ENCODE measurements at regions not wholly inside any gene's neighbourhood (a gene's known extent, or its start where the extent isn't known, plus 50 kb on each side); places are given as distances from the start of the nearest gene placed in this dataset.

- Histone ChIP-seq H3K9me3 (ENCODE audit: insufficient read depth in 2 of 2, low read depth in 1 of 2, low read length in 1 of 2) (no peaks in the 10 kb centered on the region), H3K14ac (ENCODE audit: insufficient read length) (no peak overlapping the region), H3K23me2 (ENCODE audit: low read depth, low read length) (no peaks in the 10 kb centered on the region), H3K27me3 (replicated peaks in 1 of 4; ENCODE audit: control insufficient read depth in 3 of 4, extremely low read depth in 1 of 4, insufficient read depth in 3 of 4, low read length in 3 of 4) (no peaks in the 10 kb centered on the region), H2BK20ac (ENCODE audit: low read length) (no peak overlapping the region), H3K4me1 (replicated peaks in 1 of 4; ENCODE audit: control insufficient read depth in 3 of 4, insufficient read depth in 4 of 4, low read length in 3 of 4) (peaks cover 0 to 2% (median 0%) of the 10 kb centered on the region in 4 experiments; a peak in 2 of 7 replicates), H2AFZ (ENCODE audit: low read length) (no peak overlapping the region), H3K79me2 (ENCODE audit: control insufficient read depth in 1 of 2, insufficient read depth in 2 of 2, low read length in 2 of 2) (no peaks in the 10 kb centered on the region), H3K36me3 (ENCODE audit: control insufficient read depth in 2 of 4, insufficient read depth in 4 of 4, low read length in 3 of 4) (no peaks in the 10 kb centered on the region), H4K8ac (ENCODE audit: extremely low read depth, insufficient read depth, low read length) (no peak overlapping the region), H3K79me1 (ENCODE audit: low read depth, low read length) (no peaks in the 10 kb centered on the region), H4K5ac (ENCODE audit: insufficient read length, low read depth, low read length) (no peak overlapping the region), H2BK12ac (ENCODE audit: low read depth, low read length) (no peak overlapping the region), H2BK120ac (replicated peaks; ENCODE audit: low read depth, low read length) (no peak overlapping the region), H3K4me3 (ENCODE audit: extremely low read depth in 1 of 4, insufficient read depth in 2 of 4, low read depth in 3 of 4, low read length in 4 of 4) (no peak overlapping the region), H3K9ac (replicated peaks in 1 of 4; ENCODE audit: extremely low read depth in 1 of 4, low read depth in 3 of 4, low read length in 3 of 4) (no peak overlapping the region), H2AK5ac (ENCODE audit: low read depth, low read length) (no peak overlapping the region), H3K56ac (replicated peaks; ENCODE audit: insufficient read length, low read depth, low read length) (no peak overlapping the region), H2BK15ac (ENCODE audit: low read length) (no peak overlapping the region), H3K4me2 (ENCODE audit: insufficient read depth in 1 of 2, low read depth in 2 of 2, low read length in 2 of 2) (no peak overlapping the region), H3K18ac (ENCODE audit: extremely low read depth, low read length) (no peak overlapping the region), H4K20me1 (replicated peaks in 1 of 2; ENCODE audit: control insufficient read depth in 1 of 2, insufficient read depth in 2 of 2, low read length in 2 of 2) (no peaks in the 10 kb centered on the region), H2BK5ac (ENCODE audit: low read depth, low read length) (no peak overlapping the region), H3K4ac (replicated peaks; ENCODE audit: insufficient read length, low read depth, low read length) (no peak overlapping the region), H3K23ac (ENCODE audit: insufficient read length) (no peak overlapping the region), H3K27ac (ENCODE audit: low read depth, low read length) (no peak overlapping the region), H4K91ac (replicated peaks; ENCODE audit: insufficient read length, low read length) (no peak overlapping the region)
- no peak for FAIRE-seq
- POLR2A ChIA-PET (ENCODE audit: partially characterized antibody), result no interaction called here
- DNase-seq (ENCODE audit: low read depth in 1 of 2, low spot score in 2 of 2), result no peak
- 80% methylated on average over 1 of the region's 1 CpG; no CpG with 5 or more reads in 1 of the 2 experiments for WGBS, 2 experiments (ENCODE audit: extremely low coverage in 1 of 2, insufficient coverage in 1 of 2, insufficient read length in 1 of 2, insufficient replicate concordance in 2 of 2, low coverage in 1 of 2, low lambda C conversion rate in 2 of 2, missing lambda C conversion rate in 1 of 2)
- CTCF ChIA-PET (ENCODE audit: partially characterized antibody), result no interaction called here
- TF ChIP-seq PHF8 (conservative IDR thresholded peaks at IDR 0.05; ENCODE audit: low read depth, low read length), result no peak
- TF ChIP-seq SP2 (IDR thresholded peaks at IDR 0.05; ENCODE audit: low read length), result no peak
- no peak for TF ChIP-seq KDM5A (IDR thresholded peaks at IDR 0.05; ENCODE audit: low read length)
- TF ChIP-seq SUZ12 (IDR thresholded peaks at IDR 0.05; ENCODE audit: low read length), result no peak
- TF ChIP-seq SIRT6 (IDR thresholded peaks at IDR 0.05; ENCODE audit: low read length), result no peak
- no peak for TF ChIP-seq BRCA1 (IDR thresholded peaks at IDR 0.05; ENCODE audit: low read depth, low read length)
- TF ChIP-seq E2F6 (IDR thresholded peaks at IDR 0.05), result no peak
- TF ChIP-seq EZH2 (IDR thresholded peaks at IDR 0.05; ENCODE audit: low read depth, low read length, severe bottlenecking), result no peak
- no peak for TF ChIP-seq YY1 (IDR thresholded peaks at IDR 0.05; ENCODE audit: low read depth, low read length)
- no peak for TF ChIP-seq SRF (IDR thresholded peaks at IDR 0.05; ENCODE audit: low read depth, low read length)
Measured at GRCh38 chr9:8160787-8161186, 361.2 kb upstream of the DMAC1 start.
